GM18873 (cell line): ENCODE measurements at regions not wholly inside any gene's neighbourhood (a gene's known extent, or its start where the extent isn't known, plus 50 kb on each side); places are given as distances from the start of the nearest gene placed in this dataset.
"Not testable (repeated sequence)": the region's sequence is repeated elsewhere in the genome, so short reads cannot be mapped to it uniquely, and the experiment has no call there.

ENCODE experiments used
- ATAC-seq: cut with Tn5 transposase; IDR thresholded peaks from one replicate; pipeline ENCODE4 v1.9.1; 2021; ENCODE audit warnings: mild to moderate bottlenecking, moderate library complexity, moderate number of reproducible peaks; ENCODE audit not compliant: unreplicated experiment, low FRiP score

DNA sequence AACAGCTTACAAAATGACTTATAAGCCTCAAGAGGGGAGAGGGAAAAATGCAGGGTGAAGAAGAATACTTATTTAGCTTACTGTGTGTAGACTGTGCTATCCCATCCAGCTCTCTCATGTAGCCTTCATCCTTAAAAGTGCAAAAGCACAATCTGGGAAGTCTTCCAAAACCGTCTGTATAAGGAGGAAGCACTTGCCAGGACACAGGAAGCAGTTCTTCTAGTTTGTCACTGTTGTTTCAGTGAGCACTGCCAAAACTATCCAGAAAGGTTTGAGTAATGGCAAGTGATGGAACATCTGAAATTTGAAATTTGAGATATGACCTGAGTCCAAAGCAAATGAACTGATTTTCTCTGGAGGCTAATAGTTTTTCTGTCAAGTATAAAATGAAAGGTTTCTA, 140.8 kb upstream of the ISL1 start:
- ATAC-seq, result no peak

- not testable (repeated sequence) for ATAC-seq
Observed at GRCh38 chr5:51250957-51251356, 132.3 kb upstream of the ISL1 start.

- ATAC-seq, result no peak
Observed at GRCh38 chr5:51271261-51271660, 112.0 kb upstream of the ISL1 start.

- no peak for ATAC-seq
Observed at GRCh38 chr5:51273021-51273420, 110.2 kb upstream of the ISL1 start.

DNA sequence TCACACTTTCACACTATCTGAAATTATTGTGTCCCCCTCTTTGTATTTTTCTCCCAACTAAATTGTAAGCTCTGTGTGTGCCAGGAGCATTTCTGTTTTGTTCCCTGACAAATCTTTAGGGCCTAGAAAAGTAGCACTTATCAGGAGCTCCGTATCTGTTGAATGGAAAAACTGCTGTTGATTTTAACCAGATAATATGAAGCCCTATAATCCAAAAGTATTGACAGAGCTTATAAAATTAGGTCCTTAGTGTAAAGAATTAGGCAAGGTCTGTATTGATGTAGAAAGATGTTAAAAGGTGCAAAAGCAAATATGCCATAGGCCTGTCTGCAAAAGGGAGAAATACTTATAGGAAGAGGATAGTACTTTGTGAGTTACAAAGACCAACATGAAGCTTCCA, 109.4 kb upstream of the ISL1 start:
- ATAC-seq, result no peak

DNA sequence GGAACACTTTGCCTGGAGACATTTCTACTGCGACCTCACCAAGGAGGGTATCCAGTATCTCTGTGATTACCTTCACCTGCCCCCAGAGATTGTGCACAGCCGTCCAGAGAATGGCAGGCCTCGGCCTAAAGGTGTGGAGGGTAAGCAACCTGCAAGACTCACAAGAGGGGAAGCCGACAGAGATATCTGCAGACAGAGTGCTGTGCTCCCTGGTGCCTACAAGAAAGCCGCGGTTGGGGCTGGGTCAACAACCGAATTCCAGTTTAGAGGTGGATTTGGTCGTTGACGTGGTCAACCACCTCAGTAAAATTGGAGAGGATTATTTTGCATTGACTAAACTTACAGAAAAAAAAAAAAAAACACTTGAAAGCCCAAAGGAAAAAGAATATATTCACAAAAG, 107.8 kb upstream of the ISL1 start:
- ATAC-seq, result no peak

DNA sequence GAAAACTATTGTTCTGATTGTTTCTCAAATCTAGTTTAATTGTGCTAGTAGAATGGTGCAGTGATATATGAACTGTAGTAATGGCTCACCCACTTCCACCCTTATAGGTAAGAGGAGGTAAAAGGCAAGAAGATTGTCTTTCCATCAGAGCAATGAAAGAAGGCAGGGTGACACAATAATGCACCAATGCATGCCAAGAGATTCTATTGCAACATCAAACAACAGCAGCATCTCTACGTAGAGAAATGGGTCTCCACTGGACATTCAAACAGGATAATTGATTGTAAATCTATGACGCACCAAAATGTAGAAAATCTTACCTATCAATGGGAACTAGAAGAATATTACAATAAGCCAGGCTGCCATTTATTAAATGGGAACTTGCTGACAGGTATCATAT, 107.0 kb upstream of the ISL1 start:
- no peak for ATAC-seq

- ATAC-seq, result no peak
Observed at GRCh38 chr5:51278539-51278938, 104.7 kb upstream of the ISL1 start.

- ATAC-seq, result no peak
Observed at GRCh38 chr5:51279983-51280706, 103.1 kb upstream of the ISL1 start.

DNA sequence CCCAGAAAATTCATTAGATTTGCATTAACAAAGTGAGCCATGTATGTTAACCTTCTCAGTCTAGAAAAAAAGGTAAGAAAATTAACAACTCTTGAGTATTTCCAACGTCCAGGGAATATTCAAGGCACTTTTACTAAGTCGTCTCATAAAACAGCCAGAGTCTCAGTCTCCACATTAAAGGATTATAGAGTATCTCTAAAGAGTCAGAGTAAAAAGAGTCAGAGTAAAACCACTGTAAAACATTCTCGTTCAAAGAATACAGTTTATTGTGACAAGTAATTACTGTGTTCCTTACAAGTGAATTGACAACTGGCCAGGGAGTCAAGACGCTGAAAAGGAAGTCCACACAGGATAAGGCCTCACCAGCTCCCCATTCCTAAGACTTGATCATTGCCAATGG, 97.2 kb upstream of the ISL1 start:
- ATAC-seq, result no peak

DNA sequence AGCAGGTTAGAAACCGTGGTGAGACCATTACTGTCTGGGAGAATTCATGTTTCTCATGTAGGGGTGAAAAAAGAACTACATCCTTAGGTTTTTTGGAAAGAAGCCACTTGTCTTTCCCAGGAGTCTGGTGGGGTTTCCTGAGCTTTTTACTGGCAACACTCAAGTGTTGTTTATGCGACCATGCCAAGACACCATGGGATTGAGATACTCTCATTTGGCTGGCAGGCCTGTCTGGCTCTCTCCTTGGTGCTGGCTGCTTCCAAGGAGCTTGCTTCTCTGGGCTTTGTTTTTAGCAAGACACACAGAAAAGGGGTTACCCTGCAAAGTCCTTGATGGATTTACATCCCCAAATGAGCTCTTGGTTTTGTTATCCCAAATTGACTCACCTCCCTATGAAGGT, 80.9 kb upstream of the ISL1 start:
- no peak for ATAC-seq

GRCh38 chr5:51326844-51327243, 56.4 kb upstream of the ISL1 start:
- ATAC-seq, result no peak
